DND-41 (cell line): ENCODE measurements at regions not wholly inside any gene's neighbourhood (a gene's known extent, or its start where the extent isn't known, plus 50 kb on each side); places are given as distances from the start of the nearest gene placed in this dataset.

ENCODE experiments used
- CTCF ChIP-seq: IDR thresholded peaks from 2 replicates; pipeline ENCODE4 v1.5.1; 2012; ENCODE audit warnings: borderline replicate concordance, low read length, moderate library complexity, mild to moderate bottlenecking; ENCODE audit not compliant: poor library complexity, severe bottlenecking; ENCODE audit errors: extremely low read depth
- EZH2 ChIP-seq: IDR thresholded peaks from 3 replicates; pipeline ENCODE4 v1.6.1; 2012; ENCODE audit warnings: borderline replicate concordance, low read depth, mild to moderate bottlenecking, moderate library complexity, low read length, inconsistent platforms; ENCODE audit not compliant: severe bottlenecking

- peak; percentile 32 for TF ChIP-seq CTCF
- TF ChIP-seq EZH2: no peak
Measured at GRCh38 chr1:166017395-166017794, 149.4 kb downstream of the FAM78B start.
